SU-DHL-6 (cell line): ENCODE measurements at regions not wholly inside any gene's neighbourhood (a gene's known extent, or its start where the extent isn't known, plus 50 kb on each side); places are given as distances from the start of the nearest gene placed in this dataset.

ENCODE experiments used
- EZH2phosphoT487 ChIP-seq: fragments of 200-600 bp; sonication (generic), shearing (Covaris generic); conservative IDR thresholded peaks from 2 replicates; pipeline ENCODE4 v1.6.1; 2018; ENCODE audit warnings: mild to moderate bottlenecking, antibody characterized with exemption, low read length, moderate library complexity, mixed read lengths
- TF ChIP-seq, protein P1 (sequence below): fragments of 200-600 bp; sonication (generic); IDR thresholded peaks from one replicate; pipeline ENCODE4 v1.5.1; 2017; ENCODE audit warnings: antibody characterized with exemption, mild to moderate bottlenecking, low read length, moderate library complexity; ENCODE audit not compliant: insufficient read depth, poor library complexity, severe bottlenecking

DNA sequence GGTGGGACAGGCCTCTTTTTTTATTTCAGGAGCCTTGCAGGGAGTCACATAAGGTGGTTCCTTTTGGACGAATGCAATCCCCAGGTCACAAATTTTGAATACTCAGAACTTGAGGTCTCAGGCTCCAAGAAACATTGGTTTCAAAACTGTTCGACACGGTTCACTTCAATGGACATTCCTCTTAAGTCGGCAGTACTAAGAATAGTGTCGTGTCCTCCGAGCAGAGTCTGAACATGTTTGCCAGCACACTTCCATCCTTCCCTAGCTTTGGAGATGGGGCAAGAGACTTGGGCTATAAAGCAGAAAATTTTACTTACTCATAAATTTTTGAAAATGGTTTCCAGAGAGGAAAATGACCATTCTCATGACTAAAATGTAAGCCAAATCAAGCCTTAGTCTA, 265.4 kb downstream of the THBS2 start:
- TF ChIP-seq, protein P1, sequence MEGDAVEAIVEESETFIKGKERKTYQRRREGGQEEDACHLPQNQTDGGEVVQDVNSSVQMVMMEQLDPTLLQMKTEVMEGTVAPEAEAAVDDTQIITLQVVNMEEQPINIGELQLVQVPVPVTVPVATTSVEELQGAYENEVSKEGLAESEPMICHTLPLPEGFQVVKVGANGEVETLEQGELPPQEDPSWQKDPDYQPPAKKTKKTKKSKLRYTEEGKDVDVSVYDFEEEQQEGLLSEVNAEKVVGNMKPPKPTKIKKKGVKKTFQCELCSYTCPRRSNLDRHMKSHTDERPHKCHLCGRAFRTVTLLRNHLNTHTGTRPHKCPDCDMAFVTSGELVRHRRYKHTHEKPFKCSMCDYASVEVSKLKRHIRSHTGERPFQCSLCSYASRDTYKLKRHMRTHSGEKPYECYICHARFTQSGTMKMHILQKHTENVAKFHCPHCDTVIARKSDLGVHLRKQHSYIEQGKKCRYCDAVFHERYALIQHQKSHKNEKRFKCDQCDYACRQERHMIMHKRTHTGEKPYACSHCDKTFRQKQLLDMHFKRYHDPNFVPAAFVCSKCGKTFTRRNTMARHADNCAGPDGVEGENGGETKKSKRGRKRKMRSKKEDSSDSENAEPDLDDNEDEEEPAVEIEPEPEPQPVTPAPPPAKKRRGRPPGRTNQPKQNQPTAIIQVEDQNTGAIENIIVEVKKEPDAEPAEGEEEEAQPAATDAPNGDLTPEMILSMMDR: no peak
- no peak for TF ChIP-seq EZH2phosphoT487
